ENCODE measurements at regions not wholly inside any gene's neighbourhood (a gene's known extent, or its start where the extent isn't known, plus 50 kb on each side); places are given as distances from the start of the nearest gene placed in this dataset.
"Not testable (repeated sequence)": the region's sequence is repeated elsewhere in the genome, so short reads cannot be mapped to it uniquely, and the experiment has no call there.

DNA sequence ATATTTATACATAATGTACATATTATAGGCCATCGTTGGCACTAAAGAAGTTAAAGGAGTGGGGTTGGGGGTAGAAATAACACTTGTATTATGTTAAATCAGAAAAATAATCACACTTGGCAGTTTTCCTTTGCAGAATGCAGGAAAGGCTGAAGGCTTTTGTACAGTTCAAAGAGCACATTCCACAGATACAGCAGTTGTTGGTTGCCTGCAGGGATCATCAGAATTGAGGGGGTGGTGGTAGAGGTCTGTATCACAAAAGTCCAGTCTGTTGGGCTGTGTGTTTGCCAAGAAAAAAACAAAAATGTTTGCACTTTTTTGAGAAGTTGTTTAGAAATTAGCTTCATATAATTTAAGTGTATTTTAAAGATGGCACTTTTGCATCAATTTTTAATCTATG, 231.8 kb upstream of the FOXP2 start:
- Mint-ChIP-seq H3K27ac (ENCODE audit: unreplicated experiment) (no peak overlapping the region), H3K27me3 (ENCODE audit: low read depth) (no peaks in the 10 kb centered on the region), H3K4me1 (ENCODE audit: low read depth) (peaks cover 7% of the 10 kb centered on the region), H3K9me3 (ENCODE audit: low read depth) (no peaks in the 10 kb centered on the region), H3K4me3 (ENCODE audit: unreplicated experiment) (no peak overlapping the region), H3K36me3 (ENCODE audit: low read depth) (no peaks in the 10 kb centered on the region)
- no peak for DNase-seq (ENCODE audit: low spot score)
- TF ChIP-seq CTCF (IDR thresholded peaks at IDR 0.05): no peak

DNA sequence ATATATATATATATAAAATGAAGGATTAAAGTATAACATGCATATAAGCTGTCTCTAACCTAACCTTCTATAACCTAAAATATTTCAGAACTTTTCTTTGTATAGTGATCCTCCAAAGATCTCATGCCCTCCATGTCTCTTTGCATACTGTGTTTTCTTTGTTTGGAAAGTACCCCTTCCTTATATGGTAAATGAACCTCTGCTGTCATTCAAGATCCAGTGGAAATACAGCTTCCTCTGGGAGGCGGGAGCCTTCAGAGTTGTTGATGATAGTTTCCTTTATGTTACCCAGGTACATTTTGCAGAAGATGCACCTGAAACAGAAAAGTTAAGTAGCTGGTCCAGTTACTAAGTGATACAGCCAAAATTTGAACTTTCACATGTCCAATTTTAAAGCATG, 233.3 kb upstream of the FOXP2 start:
- no peak overlapping the region for H3K27ac Mint-ChIP-seq (ENCODE audit: unreplicated experiment)
- TF ChIP-seq CTCF (IDR thresholded peaks at IDR 0.05): no peak
- peaks cover 7% of the 10 kb centered on the region for H3K4me1 Mint-ChIP-seq (ENCODE audit: low read depth)
- H3K9me3 Mint-ChIP-seq (ENCODE audit: low read depth): no peaks in the 10 kb centered on the region
- H3K4me3 Mint-ChIP-seq (ENCODE audit: unreplicated experiment): no peak overlapping the region
- no peaks in the 10 kb centered on the region for H3K36me3 Mint-ChIP-seq (ENCODE audit: low read depth)
- no peaks in the 10 kb centered on the region for H3K27me3 Mint-ChIP-seq (ENCODE audit: low read depth)
- no peak for DNase-seq (ENCODE audit: low spot score)

GRCh38 chr7:114180556-114181266, 233.9 kb upstream of the FOXP2 start:
- peaks cover 7% of the 10 kb centered on the region for H3K4me1 Mint-ChIP-seq (ENCODE audit: low read depth)
- no peak for TF ChIP-seq CTCF (IDR thresholded peaks at IDR 0.05)
- H3K9me3 Mint-ChIP-seq (ENCODE audit: low read depth): no peaks in the 10 kb centered on the region

DNA sequence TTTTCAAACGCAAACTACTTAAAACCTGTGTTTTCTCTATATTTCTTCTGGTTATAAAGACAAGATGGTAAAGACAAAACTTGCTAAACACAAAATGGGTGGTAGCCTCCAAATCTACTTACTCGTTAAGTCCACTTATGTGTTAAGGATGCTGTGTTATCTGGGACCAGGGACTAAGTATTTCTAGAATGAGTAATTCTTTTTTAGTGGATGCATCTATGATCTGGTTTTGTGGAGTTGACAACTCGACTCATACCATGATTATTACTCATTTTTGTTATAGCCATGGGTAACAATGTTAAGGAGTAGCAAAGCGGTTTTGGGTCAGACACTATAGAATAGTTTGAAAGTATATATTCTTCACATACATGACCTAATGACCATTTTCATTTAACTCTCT, 239.5 kb upstream of the FOXP2 start:
- TF ChIP-seq CTCF (IDR thresholded peaks at IDR 0.05): no peak
- Mint-ChIP-seq H3K4me3 (ENCODE audit: unreplicated experiment) (no peak overlapping the region), H3K27ac (ENCODE audit: unreplicated experiment) (no peak overlapping the region), H3K36me3 (ENCODE audit: low read depth) (no peaks in the 10 kb centered on the region), H3K9me3 (ENCODE audit: low read depth) (peaks cover 6% of the 10 kb centered on the region), H3K4me1 (ENCODE audit: low read depth) (peaks cover 11% of the 10 kb centered on the region), H3K27me3 (ENCODE audit: low read depth) (no peaks in the 10 kb centered on the region)
- DNase-seq (ENCODE audit: low spot score): no peak

More at GRCh38 chr7:114180556-114181266, 233.9 kb upstream of the FOXP2 start:
- H3K36me3 Mint-ChIP-seq (ENCODE audit: low read depth): no peaks in the 10 kb centered on the region
- no peak overlapping the region for H3K27ac Mint-ChIP-seq (ENCODE audit: unreplicated experiment)
- no peak for DNase-seq (ENCODE audit: low spot score)
- H3K27me3 Mint-ChIP-seq (ENCODE audit: low read depth): no peaks in the 10 kb centered on the region
- H3K4me3 Mint-ChIP-seq (ENCODE audit: unreplicated experiment): no peak overlapping the region

DNA sequence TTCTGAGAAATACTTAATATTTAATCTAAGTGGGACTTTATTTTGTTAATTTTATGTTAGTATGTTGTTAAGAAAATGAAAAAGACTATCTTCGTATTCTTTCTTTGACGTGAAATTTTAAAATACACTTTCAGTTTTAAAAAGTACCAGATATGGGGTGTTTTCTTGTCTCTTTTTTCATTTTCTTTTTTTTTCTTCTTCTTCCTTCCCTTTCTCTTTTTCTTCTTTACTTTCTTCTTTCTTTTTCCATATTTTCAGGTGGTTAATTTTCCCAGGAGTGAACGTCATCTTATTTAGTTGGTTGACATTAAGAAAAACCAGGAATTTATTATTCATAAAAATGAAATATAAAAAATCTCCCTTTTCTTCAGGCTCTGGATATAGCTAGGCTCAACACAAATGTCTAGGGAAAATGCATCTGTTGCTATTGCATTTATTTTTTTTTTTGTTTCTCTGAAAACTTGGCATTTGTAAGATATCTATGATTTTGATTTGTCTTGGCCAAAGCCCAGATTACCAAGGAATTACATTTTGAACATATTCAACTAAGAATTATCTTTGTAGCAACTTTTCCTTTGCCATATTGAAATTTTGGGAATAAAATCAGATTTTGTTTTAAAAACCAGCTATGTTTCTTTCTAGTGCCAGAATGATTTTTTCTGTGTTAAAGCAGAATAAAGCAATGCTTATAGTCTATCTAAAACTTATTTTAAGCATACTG, 241.3 kb upstream of the FOXP2 start:
- no peak overlapping the region for H3K4me3 Mint-ChIP-seq (ENCODE audit: unreplicated experiment)
- no peak overlapping the region for H3K27ac Mint-ChIP-seq (ENCODE audit: unreplicated experiment)
- peaks cover 11% of the 10 kb centered on the region for H3K4me1 Mint-ChIP-seq (ENCODE audit: low read depth)
- no peak for TF ChIP-seq CTCF (IDR thresholded peaks at IDR 0.05)
- no peak for DNase-seq (ENCODE audit: low spot score)
- H3K9me3 Mint-ChIP-seq (ENCODE audit: low read depth): peaks cover 8% of the 10 kb centered on the region
- H3K27me3 Mint-ChIP-seq (ENCODE audit: low read depth): no peaks in the 10 kb centered on the region
- H3K36me3 Mint-ChIP-seq (ENCODE audit: low read depth): peaks cover 2% of the 10 kb centered on the region

DNA sequence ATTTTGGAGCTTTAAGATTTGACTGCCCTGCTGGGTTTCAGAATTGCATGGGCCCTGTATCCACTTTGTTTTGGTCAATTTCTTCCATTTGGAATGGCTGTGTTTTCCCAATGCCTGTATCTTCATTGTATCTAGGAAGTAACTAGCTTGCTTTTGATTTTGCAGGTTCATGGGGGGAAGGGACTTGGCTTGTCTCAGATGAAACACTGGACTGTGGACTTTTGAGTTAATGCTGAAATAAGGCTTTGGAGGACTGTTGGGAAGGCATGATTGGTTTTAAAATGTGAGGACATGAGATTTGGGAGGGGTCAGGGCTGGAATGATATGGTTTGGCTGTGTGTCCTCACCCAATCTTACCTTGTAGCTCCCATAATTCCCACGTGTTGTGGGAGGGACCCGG, 245.2 kb upstream of the FOXP2 start:
- not testable (repeated sequence) for H3K4me1 Mint-ChIP-seq (ENCODE audit: low read depth); H3K27me3 Mint-ChIP-seq (ENCODE audit: low read depth); H3K4me3 Mint-ChIP-seq (ENCODE audit: unreplicated experiment); H3K36me3 Mint-ChIP-seq (ENCODE audit: low read depth); H3K27ac Mint-ChIP-seq (ENCODE audit: unreplicated experiment); DNase-seq (ENCODE audit: low spot score)
- peaks cover 11% of the 10 kb centered on the region for H3K9me3 Mint-ChIP-seq (ENCODE audit: low read depth)

All from chondrocyte (in vitro differentiated cells).